Adrenal gland (tissue), 5 donors: ENCODE measurements at regions not wholly inside any gene's neighbourhood (a gene's known extent, or its start where the extent isn't known, plus 50 kb on each side); places are given as distances from the start of the nearest gene placed in this dataset.

Source experiments
- POLR2A ChIP-seq, 2 donors: fragments of 450-650 bp; IDR thresholded peaks; one replicate each; pipeline ENCODE4 v1.6.1; 2017; ENCODE audit warnings: antibody characterized with exemption in 2 of 2, mild to moderate bottlenecking in 2 of 2, moderate library complexity in 1 of 2
- TF ChIP-seq, protein P1 (sequence below), 6 experiments: fragments of 450-650 bp in 4 of 6; fragments of 200-600 bp in 2 of 6; sonication (generic) in 1 of 6; IDR thresholded peaks; 1 replicate in 5 of 6; 2 replicates in 1 of 6; pipeline versions ENCODE4 v1.5.1 to v1.8.0; 2016 to 2021; ENCODE audit warnings: antibody characterized with exemption in 6 of 6, mild to moderate bottlenecking in 2 of 6, moderate library complexity in 1 of 6
- donor health status: DM: no; HTN: no; CAD: no.

DNA sequence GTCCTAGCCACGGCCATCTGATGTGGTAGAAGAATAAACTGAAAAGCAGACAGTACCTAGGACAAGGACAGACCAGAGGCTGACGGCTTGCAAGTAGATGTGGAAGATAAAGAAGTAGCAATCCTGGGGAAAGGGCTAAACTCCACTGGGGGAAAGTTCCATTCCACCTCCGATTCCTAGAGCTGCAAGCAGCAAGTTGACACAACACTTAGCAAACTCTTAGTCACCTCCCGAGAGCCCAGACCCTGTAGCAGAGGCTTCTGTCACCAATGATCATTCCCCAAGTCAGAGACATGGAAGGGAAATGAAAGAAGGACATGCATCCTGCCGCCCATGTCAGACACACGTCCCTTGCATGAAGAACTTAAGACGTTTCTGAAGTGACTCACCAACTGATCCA lies 99.2 kb upstream of the RPS6KA2 start:
- no peak for TF ChIP-seq POLR2A (IDR thresholded peaks at IDR 0.05)
- TF ChIP-seq, protein P1, sequence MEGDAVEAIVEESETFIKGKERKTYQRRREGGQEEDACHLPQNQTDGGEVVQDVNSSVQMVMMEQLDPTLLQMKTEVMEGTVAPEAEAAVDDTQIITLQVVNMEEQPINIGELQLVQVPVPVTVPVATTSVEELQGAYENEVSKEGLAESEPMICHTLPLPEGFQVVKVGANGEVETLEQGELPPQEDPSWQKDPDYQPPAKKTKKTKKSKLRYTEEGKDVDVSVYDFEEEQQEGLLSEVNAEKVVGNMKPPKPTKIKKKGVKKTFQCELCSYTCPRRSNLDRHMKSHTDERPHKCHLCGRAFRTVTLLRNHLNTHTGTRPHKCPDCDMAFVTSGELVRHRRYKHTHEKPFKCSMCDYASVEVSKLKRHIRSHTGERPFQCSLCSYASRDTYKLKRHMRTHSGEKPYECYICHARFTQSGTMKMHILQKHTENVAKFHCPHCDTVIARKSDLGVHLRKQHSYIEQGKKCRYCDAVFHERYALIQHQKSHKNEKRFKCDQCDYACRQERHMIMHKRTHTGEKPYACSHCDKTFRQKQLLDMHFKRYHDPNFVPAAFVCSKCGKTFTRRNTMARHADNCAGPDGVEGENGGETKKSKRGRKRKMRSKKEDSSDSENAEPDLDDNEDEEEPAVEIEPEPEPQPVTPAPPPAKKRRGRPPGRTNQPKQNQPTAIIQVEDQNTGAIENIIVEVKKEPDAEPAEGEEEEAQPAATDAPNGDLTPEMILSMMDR (IDR thresholded peaks at IDR 0.05), result no peak
